ENCODE measurements at regions not wholly inside any gene's neighbourhood (a gene's known extent, or its start where the extent isn't known, plus 50 kb on each side); places are given as distances from the start of the nearest gene placed in this dataset.

DNA sequence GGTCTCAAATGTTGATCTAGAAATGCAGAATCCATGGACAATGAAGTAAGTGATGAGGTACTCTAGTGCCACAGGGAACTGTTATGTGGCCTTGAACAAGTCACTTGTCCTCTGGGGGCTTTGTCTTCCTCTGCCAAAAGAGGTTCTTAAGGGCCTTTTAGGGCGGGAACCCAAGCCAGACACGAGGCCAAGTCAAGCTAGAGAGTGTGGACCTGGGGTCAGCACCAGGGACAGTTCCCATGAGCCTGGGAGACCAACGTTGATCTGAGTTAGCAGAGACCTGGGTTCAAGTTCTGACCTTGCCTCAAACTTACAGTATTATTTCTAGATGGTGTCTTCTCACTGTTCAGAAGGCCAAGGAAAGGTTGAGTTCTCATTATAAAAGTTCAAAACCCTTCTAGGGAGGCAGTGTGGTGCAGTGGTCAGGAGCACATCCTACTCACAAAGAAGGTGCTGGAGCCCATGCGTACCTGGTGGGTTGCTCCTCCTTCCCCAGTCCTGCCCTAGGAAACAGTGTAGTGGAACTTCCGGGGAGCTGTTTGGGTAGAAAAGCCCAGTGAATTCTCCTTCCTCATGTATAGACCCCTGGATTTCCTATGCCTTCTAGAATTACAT, 121.5 kb downstream of the CHST1 start:
- TF ChIP-seq, protein P1, sequence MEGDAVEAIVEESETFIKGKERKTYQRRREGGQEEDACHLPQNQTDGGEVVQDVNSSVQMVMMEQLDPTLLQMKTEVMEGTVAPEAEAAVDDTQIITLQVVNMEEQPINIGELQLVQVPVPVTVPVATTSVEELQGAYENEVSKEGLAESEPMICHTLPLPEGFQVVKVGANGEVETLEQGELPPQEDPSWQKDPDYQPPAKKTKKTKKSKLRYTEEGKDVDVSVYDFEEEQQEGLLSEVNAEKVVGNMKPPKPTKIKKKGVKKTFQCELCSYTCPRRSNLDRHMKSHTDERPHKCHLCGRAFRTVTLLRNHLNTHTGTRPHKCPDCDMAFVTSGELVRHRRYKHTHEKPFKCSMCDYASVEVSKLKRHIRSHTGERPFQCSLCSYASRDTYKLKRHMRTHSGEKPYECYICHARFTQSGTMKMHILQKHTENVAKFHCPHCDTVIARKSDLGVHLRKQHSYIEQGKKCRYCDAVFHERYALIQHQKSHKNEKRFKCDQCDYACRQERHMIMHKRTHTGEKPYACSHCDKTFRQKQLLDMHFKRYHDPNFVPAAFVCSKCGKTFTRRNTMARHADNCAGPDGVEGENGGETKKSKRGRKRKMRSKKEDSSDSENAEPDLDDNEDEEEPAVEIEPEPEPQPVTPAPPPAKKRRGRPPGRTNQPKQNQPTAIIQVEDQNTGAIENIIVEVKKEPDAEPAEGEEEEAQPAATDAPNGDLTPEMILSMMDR (conservative IDR thresholded peaks at IDR 0.05; ENCODE audit: low read length): no peak
- TF ChIP-seq EZH2phosphoT487 (IDR thresholded peaks at IDR 0.05; ENCODE audit: borderline replicate concordance): no peak

Data from Loucy (cell line).